ENCODE measurements at regions not wholly inside any gene's neighbourhood (a gene's known extent, or its start where the extent isn't known, plus 50 kb on each side); places are given as distances from the start of the nearest gene placed in this dataset.

DNA sequence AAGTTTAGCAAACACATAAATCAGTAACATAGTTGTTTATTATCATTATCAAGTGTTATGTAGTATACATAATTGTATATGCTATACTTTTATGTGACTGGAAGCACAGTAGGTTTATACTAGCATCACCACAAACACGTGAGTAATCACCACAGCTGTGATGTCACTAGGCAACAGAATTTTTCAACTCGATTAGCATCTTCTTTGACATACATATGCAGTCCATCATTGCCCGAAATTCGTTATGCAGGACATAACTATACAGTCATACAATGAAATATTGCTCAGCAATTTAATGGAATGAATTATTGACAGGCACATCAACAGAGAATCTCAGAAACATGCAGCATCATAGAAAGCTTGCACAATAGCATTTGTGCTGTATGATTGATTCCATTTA is 77.7 kb downstream of the LSM5 start:
- Histone ChIP-seq H3K27me3 (ENCODE audit: control insufficient read depth, insufficient read depth, low read length) (no peaks in the 10 kb centered on the region), H3K4me1 (no peaks in the 10 kb centered on the region), H3K9me3 (ENCODE audit: control insufficient read depth, low read length) (no peaks in the 10 kb centered on the region), H3K4me2 (ENCODE audit: low read length) (no peak overlapping the region), H3K27ac (no peak overlapping the region), H2AFZ (no peak overlapping the region), H3K36me3 (ENCODE audit: control insufficient read depth, insufficient read depth, low read length) (no peaks in the 10 kb centered on the region), H3K79me2 (no peaks in the 10 kb centered on the region), H3K4me3 (ENCODE audit: low read depth, low read length) (no peak overlapping the region), H3K9ac (no peak overlapping the region)
- TF ChIP-seq CTCF (IDR thresholded peaks at IDR 0.05) = no peak

DNA sequence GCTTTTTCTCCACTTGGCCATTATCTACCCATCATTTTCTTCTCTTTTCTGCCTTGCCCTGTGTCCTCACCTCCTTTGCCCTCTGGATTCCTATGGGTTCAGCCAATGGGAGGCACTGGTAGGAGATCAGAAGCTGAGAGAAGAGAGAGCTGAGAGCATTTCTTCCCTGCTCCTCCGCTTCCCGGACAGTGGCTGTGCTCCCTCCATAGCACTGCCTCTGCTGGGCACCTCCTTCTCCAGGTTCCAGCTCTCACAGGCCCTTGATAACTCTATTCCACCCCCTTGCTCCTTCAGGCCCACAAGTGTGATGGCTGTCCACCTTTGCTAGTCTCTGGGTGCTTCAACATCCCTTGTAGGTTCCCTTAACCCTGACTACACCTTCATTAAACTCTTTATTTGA is 79.6 kb downstream of the LSM5 start:
- no peaks in the 10 kb centered on the region for H3K9me3 ChIP-seq (ENCODE audit: control insufficient read depth, low read length)
- H3K36me3 ChIP-seq (ENCODE audit: control insufficient read depth, insufficient read depth, low read length) = no peaks in the 10 kb centered on the region
- H3K27ac ChIP-seq = no peak overlapping the region
- no peak overlapping the region for H3K9ac ChIP-seq
- TF ChIP-seq CTCF (IDR thresholded peaks at IDR 0.05) = no peak
- H3K4me1 ChIP-seq = no peaks in the 10 kb centered on the region
- H3K4me2 ChIP-seq (ENCODE audit: low read length) = no peak overlapping the region
- H3K27me3 ChIP-seq (ENCODE audit: control insufficient read depth, insufficient read depth, low read length) = no peaks in the 10 kb centered on the region
- H3K4me3 ChIP-seq (ENCODE audit: low read depth, low read length) = no peak overlapping the region
- no peak overlapping the region for H2AFZ ChIP-seq
- no peaks in the 10 kb centered on the region for H3K79me2 ChIP-seq

DNA sequence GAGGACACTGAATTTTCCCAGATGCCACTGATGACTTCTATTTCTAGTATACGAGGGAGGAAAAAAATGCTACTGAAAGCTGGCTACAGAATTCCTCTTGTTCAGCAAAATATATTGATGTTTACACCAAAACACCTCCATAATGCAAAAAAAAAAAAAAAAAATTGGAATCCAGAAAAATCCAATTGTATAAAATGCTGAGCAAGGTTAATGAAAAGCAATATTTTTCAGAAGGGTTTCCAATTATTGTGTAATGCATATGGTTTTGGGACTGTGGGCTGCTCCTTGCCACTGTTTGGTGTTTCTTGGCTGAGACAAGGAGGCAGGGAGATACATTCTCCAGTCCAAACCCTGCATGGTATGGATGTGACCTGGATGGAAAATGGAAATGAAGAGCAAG is 83.8 kb downstream of the LSM5 start:
- no peaks in the 10 kb centered on the region for H3K9me3 ChIP-seq (ENCODE audit: control insufficient read depth, low read length)
- H3K4me3 ChIP-seq (ENCODE audit: low read depth, low read length) = no peak overlapping the region
- no peak for TF ChIP-seq CTCF (IDR thresholded peaks at IDR 0.05)
- no peaks in the 10 kb centered on the region for H3K36me3 ChIP-seq (ENCODE audit: control insufficient read depth, insufficient read depth, low read length)
- no peak overlapping the region for H3K9ac ChIP-seq
- H3K79me2 ChIP-seq = no peaks in the 10 kb centered on the region
- H3K4me1 ChIP-seq = no peaks in the 10 kb centered on the region
- H3K4me2 ChIP-seq (ENCODE audit: low read length) = no peak overlapping the region
- no peak overlapping the region for H2AFZ ChIP-seq
- H3K27me3 ChIP-seq (ENCODE audit: control insufficient read depth, insufficient read depth, low read length) = no peaks in the 10 kb centered on the region
- no peak overlapping the region for H3K27ac ChIP-seq

DNA sequence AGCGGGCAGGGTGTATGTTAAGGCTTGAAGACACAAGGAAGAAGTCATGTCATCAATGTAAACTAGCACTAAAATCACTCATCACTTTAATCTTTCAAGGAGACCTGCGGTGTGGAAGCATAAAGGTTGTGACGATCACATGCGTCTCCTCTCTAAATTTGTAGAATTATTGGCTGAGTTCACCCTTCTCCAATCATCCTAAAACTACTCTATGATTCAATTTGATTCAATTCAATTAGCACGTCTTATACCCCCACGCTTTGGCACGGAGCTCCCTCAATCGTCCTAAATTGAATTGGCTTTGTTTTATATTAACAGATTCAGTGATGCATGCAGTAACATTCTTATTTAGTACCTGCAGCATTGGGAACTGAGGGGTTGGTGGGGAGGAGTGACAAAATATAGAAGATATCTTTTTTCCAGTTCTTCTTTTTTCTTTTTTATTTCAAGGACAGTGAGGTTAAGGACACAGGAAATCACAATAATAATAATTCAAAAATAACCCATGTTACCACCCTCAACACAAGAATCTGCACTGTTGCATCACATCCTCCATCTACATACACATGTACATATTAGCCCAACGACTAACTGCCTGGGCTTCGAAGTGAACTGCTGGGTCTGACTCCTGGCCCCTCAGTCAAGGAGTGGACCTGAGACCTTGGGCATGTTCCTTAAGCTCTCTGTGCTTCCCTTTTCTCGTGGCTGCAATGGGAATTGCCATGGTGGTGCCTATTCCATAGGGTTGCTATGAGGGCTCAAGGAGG is 86.5 kb downstream of the LSM5 start:
- no peak overlapping the region for H3K27ac ChIP-seq
- H3K27me3 ChIP-seq (ENCODE audit: control insufficient read depth, insufficient read depth, low read length) = no peaks in the 10 kb centered on the region
- H3K4me1 ChIP-seq = no peaks in the 10 kb centered on the region
- no peaks in the 10 kb centered on the region for H3K36me3 ChIP-seq (ENCODE audit: control insufficient read depth, insufficient read depth, low read length)
- no peak overlapping the region for H3K4me3 ChIP-seq (ENCODE audit: low read depth, low read length)
- H3K79me2 ChIP-seq = no peaks in the 10 kb centered on the region
- no peak for TF ChIP-seq CTCF (IDR thresholded peaks at IDR 0.05)
- H3K9me3 ChIP-seq (ENCODE audit: control insufficient read depth, low read length) = no peaks in the 10 kb centered on the region
- H2AFZ ChIP-seq = no peak overlapping the region
- no peak overlapping the region for H3K4me2 ChIP-seq (ENCODE audit: low read length)
- H3K9ac ChIP-seq = no peak overlapping the region

DNA sequence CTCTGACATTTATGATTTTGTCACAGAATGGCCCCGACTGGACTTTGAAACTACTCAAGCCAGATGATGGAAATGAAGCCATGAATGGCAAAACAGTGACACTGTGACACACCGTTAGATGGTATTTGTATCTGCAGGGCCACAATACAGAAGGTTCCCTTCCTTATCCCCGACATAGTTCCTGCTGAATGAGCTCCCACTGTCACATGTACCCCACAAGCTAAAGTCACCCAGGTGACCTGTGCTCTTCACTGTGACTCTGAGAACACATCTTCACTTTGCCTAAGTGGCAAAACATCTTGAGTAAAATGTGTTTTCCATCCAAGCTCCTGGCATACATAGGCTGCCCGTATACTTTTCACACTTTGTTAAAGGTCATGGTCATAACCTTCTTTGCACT is 89.5 kb downstream of the LSM5 start:
- Histone ChIP-seq H2AFZ (no peak overlapping the region), H3K27ac (no peak overlapping the region), H3K4me3 (ENCODE audit: low read depth, low read length) (no peak overlapping the region), H3K9ac (no peak overlapping the region), H3K4me2 (ENCODE audit: low read length) (no peak overlapping the region), H3K27me3 (ENCODE audit: control insufficient read depth, insufficient read depth, low read length) (no peaks in the 10 kb centered on the region), H3K36me3 (ENCODE audit: control insufficient read depth, insufficient read depth, low read length) (no peaks in the 10 kb centered on the region), H3K9me3 (ENCODE audit: control insufficient read depth, low read length) (no peaks in the 10 kb centered on the region), H3K79me2 (no peaks in the 10 kb centered on the region), H3K4me1 (no peaks in the 10 kb centered on the region)
- no peak for TF ChIP-seq CTCF (IDR thresholded peaks at IDR 0.05)
